AG10803 (cell line): ENCODE measurements at regions not wholly inside any gene's neighbourhood (a gene's known extent, or its start where the extent isn't known, plus 50 kb on each side); places are given as distances from the start of the nearest gene placed in this dataset.

Experiments
- DNase-seq: peaks from one replicate; pipeline ENCODE4 v3.0.0; 2010; ENCODE audit warnings: low read depth
- H3K4me3 ChIP-seq: 2 replicates; pipeline ENCODE4 v1.5.1; 2011; ENCODE audit warnings: mild to moderate bottlenecking, low read length, control low read depth
- CTCF ChIP-seq: conservative IDR thresholded peaks from 2 replicates; pipeline ENCODE4 v1.5.1; 2011; ENCODE audit warnings: mild to moderate bottlenecking, low read length, control low read depth, inconsistent platforms

- TF ChIP-seq CTCF = no peak
- no peak for DNase-seq
- H3K4me3 ChIP-seq = no peak overlapping the region
Observed at GRCh38 chr7:24137338-24137737, 146.7 kb upstream of the NPY start.

GRCh38 chr7:24138343-24138742 lies 145.6 kb upstream of the NPY start:
- DNase-seq = no peak
- H3K4me3 ChIP-seq = no peak overlapping the region

GRCh38 chr7:24140001-24140400 lies 144.0 kb upstream of the NPY start:
- H3K4me3 ChIP-seq = no peak overlapping the region
- no peak for DNase-seq
- TF ChIP-seq CTCF = no peak

More at GRCh38 chr7:24138343-24138742, 145.6 kb upstream of the NPY start:
- no peak for TF ChIP-seq CTCF

- no peak overlapping the region for H3K4me3 ChIP-seq
- TF ChIP-seq CTCF = no peak
- DNase-seq = no peak
Observed at GRCh38 chr7:24141874-24142509, 142.0 kb upstream of the NPY start.

GRCh38 chr7:24143547-24143946 lies 140.4 kb upstream of the NPY start:
- H3K4me3 ChIP-seq = no peak overlapping the region
- no peak for DNase-seq
- TF ChIP-seq CTCF = no peak

GRCh38 chr7:24151944-24152343 lies 132.0 kb upstream of the NPY start:
- no peak overlapping the region for H3K4me3 ChIP-seq
- TF ChIP-seq CTCF = no peak
- no peak for DNase-seq

GRCh38 chr7:24152356-24152755 lies 131.6 kb upstream of the NPY start:
- TF ChIP-seq CTCF = no peak
- no peak overlapping the region for H3K4me3 ChIP-seq
- no peak for DNase-seq
